ENCODE measurements at regions not wholly inside any gene's neighbourhood (a gene's known extent, or its start where the extent isn't known, plus 50 kb on each side); places are given as distances from the start of the nearest gene placed in this dataset.

GRCh38 chr1:47592296-47593012, 154.6 kb downstream of the FOXD2 start:
- peaks cover 20% of the 10 kb centered on the region for H3K4me1 Mint-ChIP-seq (ENCODE audit: unreplicated experiment)
- TF ChIP-seq, protein P1, sequence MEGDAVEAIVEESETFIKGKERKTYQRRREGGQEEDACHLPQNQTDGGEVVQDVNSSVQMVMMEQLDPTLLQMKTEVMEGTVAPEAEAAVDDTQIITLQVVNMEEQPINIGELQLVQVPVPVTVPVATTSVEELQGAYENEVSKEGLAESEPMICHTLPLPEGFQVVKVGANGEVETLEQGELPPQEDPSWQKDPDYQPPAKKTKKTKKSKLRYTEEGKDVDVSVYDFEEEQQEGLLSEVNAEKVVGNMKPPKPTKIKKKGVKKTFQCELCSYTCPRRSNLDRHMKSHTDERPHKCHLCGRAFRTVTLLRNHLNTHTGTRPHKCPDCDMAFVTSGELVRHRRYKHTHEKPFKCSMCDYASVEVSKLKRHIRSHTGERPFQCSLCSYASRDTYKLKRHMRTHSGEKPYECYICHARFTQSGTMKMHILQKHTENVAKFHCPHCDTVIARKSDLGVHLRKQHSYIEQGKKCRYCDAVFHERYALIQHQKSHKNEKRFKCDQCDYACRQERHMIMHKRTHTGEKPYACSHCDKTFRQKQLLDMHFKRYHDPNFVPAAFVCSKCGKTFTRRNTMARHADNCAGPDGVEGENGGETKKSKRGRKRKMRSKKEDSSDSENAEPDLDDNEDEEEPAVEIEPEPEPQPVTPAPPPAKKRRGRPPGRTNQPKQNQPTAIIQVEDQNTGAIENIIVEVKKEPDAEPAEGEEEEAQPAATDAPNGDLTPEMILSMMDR (conservative IDR thresholded peaks at IDR 0.05) = no peak
- H3K27ac Mint-ChIP-seq = no peak overlapping the region
- no peaks in the 10 kb centered on the region for H3K9me3 Mint-ChIP-seq
- H3K36me3 Mint-ChIP-seq = no peaks in the 10 kb centered on the region
- H3K27me3 Mint-ChIP-seq = peaks cover 26% of the 10 kb centered on the region
- peak overlapping the region; percentile 78 for H3K4me3 Mint-ChIP-seq
- peak; percentile 49 for DNase-seq (ENCODE audit: extremely low spot score, unreplicated experiment)

- peak overlapping the region; percentile 78 for H3K4me3 Mint-ChIP-seq
- TF ChIP-seq, protein P1 (conservative IDR thresholded peaks at IDR 0.05) = no peak
- peaks cover 17% of the 10 kb centered on the region for H3K4me1 Mint-ChIP-seq (ENCODE audit: unreplicated experiment)
- H3K27ac Mint-ChIP-seq = no peak overlapping the region
- DNase-seq (ENCODE audit: extremely low spot score, unreplicated experiment) = peak; percentile 78
- H3K9me3 Mint-ChIP-seq = no peaks in the 10 kb centered on the region
- H3K27me3 Mint-ChIP-seq = peaks cover 26% of the 10 kb centered on the region
- H3K36me3 Mint-ChIP-seq = no peaks in the 10 kb centered on the region
These were observed 155.2 kb downstream of the FOXD2 start for GRCh38 chr1:47593013-47593568.

GRCh38 chr1:47593598-47594285, 155.9 kb downstream of the FOXD2 start:
- peak overlapping the region; percentile 69 for H3K4me3 Mint-ChIP-seq
- peak; percentile 54 for DNase-seq (ENCODE audit: extremely low spot score, unreplicated experiment)
- TF ChIP-seq, protein P1 (conservative IDR thresholded peaks at IDR 0.05) = no peak

DNA sequence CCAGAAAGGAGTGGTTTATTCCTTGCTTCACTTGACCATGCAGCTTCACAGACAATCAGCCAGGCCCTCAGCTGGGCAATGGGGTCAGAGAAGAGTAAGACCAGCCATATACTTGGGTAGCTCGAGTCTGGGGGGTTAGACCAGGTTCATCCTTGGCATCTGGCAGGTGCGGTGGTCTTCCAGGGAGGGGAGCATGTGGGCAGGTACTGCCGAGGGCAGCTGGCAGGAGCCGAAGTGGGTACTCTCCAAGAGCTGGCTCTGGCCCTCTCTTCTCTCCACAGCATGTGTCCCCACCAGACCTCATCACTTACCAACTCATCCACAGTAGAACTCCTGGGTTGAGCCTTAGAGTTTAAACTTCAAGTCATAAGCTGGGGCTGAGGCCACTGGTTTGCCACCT, 156.8 kb downstream of the FOXD2 start:
- Mint-ChIP-seq H3K27me3 (peaks cover 29% of the 10 kb centered on the region), H3K36me3 (no peaks in the 10 kb centered on the region), H3K4me1 (ENCODE audit: unreplicated experiment) (peaks cover 13% of the 10 kb centered on the region), H3K4me3 (peak overlapping the region; percentile 13), H3K9me3 (peaks cover 5% of the 10 kb centered on the region), H3K27ac (no peak overlapping the region)
- TF ChIP-seq, protein P1 (conservative IDR thresholded peaks at IDR 0.05) = no peak
- DNase-seq (ENCODE audit: extremely low spot score, unreplicated experiment) = peak; percentile 58

More at GRCh38 chr1:47593598-47594285, 155.9 kb downstream of the FOXD2 start:
- peaks cover 29% of the 10 kb centered on the region for H3K27me3 Mint-ChIP-seq
- H3K4me1 Mint-ChIP-seq (ENCODE audit: unreplicated experiment) = peaks cover 14% of the 10 kb centered on the region
- no peaks in the 10 kb centered on the region for H3K9me3 Mint-ChIP-seq
- no peaks in the 10 kb centered on the region for H3K36me3 Mint-ChIP-seq
- no peak overlapping the region for H3K27ac Mint-ChIP-seq

DNA sequence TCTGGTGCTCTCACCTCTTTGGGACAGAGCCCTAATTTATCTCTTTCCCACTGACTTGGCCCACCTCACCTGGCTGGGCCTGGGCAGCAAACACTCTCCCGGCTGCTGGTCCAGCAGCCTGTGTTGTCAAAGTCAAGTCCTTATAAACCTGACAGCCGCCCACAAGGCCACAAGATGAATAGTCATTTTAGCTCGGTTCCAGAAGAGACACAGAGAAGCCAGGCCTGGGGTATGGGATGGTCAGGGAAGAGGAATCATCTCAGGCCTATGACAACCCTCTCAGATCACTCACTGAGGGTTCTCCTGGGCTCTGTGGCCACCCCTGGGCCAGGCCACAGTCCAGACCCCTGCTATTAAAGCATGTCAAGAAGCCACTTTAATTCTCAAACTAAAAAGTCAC, 158.5 kb downstream of the FOXD2 start:
- Mint-ChIP-seq H3K9me3 (peaks cover 8% of the 10 kb centered on the region), H3K4me1 (ENCODE audit: unreplicated experiment) (peaks cover 13% of the 10 kb centered on the region), H3K4me3 (no peak overlapping the region), H3K27me3 (peaks cover 29% of the 10 kb centered on the region), H3K27ac (no peak overlapping the region), H3K36me3 (no peaks in the 10 kb centered on the region)
- DNase-seq (ENCODE audit: extremely low spot score, unreplicated experiment) = no peak
- TF ChIP-seq, protein P1 (conservative IDR thresholded peaks at IDR 0.05) = no peak
